Testis (tissue), 2 donors: ENCODE measurements at regions not wholly inside any gene's neighbourhood (a gene's known extent, or its start where the extent isn't known, plus 50 kb on each side); places are given as distances from the start of the nearest gene placed in this dataset.

Experiments used
- POLR2A ChIP-seq: fragments of 450-650 bp; IDR thresholded peaks from one replicate; pipeline ENCODE4 v1.6.1; 2017; ENCODE audit warnings: antibody characterized with exemption, mild to moderate bottlenecking, moderate library complexity
- TF ChIP-seq, protein P1 (sequence below), 3 experiments: fragments of 450-650 bp in 2 of 3; fragments of 200-600 bp in 1 of 3; sonication (generic) in 1 of 3; IDR thresholded peaks; one replicate each; pipeline ENCODE4 v1.5.1; 2016 to 2019; ENCODE audit warnings: antibody characterized with exemption in 3 of 3, mild to moderate bottlenecking in 2 of 3, moderate library complexity in 1 of 3

DNA sequence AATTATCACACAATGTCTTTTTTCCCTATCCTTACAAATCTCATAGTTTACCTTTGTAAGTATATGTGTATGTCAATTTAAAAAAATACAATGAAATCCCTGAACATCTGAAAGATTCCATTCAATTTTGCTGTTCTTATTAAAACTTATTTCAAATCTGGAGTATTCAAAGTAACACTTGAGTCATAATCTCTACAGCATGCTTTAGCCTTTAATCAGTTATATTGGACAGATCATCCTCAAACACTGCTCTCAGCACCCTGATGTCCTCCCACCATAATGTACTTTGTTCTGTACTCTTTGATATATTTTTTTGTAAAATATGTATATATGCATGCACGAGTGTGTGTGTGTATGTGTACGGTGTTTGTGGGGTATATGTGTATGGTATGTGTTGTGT lies 83.0 kb upstream of the RPS6KA2 start:
- TF ChIP-seq, protein P1, sequence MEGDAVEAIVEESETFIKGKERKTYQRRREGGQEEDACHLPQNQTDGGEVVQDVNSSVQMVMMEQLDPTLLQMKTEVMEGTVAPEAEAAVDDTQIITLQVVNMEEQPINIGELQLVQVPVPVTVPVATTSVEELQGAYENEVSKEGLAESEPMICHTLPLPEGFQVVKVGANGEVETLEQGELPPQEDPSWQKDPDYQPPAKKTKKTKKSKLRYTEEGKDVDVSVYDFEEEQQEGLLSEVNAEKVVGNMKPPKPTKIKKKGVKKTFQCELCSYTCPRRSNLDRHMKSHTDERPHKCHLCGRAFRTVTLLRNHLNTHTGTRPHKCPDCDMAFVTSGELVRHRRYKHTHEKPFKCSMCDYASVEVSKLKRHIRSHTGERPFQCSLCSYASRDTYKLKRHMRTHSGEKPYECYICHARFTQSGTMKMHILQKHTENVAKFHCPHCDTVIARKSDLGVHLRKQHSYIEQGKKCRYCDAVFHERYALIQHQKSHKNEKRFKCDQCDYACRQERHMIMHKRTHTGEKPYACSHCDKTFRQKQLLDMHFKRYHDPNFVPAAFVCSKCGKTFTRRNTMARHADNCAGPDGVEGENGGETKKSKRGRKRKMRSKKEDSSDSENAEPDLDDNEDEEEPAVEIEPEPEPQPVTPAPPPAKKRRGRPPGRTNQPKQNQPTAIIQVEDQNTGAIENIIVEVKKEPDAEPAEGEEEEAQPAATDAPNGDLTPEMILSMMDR (IDR thresholded peaks at IDR 0.05): no peak
- no peak for TF ChIP-seq POLR2A
